ENCODE measurements at regions not wholly inside any gene's neighbourhood (a gene's known extent, or its start where the extent isn't known, plus 50 kb on each side); places are given as distances from the start of the nearest gene placed in this dataset.
"Not testable (repeated sequence)": the region's sequence is repeated elsewhere in the genome, so short reads cannot be mapped to it uniquely, and the experiment has no call there.

DNA sequence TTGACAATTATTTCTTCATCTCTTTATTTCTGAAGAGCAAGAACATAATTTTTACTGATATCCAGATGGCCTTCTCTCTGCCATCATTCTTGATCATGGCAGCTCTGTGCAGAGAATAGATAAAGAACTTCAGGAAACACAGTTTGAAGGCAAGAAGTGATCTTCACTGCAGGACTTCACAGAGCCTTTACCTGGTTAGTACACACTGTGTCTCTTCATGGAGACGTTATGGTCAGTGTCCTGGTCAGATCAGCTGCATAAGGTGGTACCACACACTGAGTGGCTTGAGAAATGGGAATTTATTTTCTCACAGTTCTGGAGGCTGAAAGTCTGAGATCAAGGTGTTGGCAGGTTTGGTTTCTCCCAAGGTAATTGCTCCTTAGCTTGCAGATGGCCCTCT is 129.5 kb downstream of the UTP18 start:
- no peak for DNase-seq

DNA sequence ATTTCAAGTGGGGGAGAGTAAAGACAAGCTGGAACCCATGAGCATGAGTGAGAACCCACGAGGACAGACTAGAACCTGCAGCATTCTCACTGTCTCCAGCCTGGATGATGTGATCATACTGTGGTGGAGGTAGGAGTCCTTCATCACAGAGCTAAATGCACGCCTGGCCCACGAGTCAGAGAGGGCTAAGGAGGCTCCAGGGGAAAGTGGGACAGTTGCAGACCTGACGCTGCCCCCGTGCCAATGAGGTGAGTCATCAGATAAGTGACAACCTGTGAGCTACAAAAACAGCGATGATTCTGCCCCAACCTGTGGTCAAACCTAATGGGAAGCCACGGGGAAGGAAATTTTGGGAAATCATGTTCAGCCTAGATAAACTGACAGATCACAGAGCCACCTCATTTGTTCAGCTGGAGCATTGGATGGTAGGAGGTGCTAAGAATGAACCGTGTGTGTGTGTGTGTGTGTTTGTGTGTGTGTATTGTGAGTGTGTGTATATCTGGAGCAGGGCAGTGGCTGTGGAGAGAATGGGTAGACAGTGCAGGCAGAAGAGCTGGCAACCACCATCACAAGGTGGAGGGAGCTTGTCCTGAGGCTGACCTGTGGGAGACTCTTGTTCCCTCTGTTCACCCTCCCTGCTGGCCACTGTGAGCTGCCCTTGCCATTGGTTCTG is 131.8 kb downstream of the UTP18 start:
- no peak for DNase-seq

DNA sequence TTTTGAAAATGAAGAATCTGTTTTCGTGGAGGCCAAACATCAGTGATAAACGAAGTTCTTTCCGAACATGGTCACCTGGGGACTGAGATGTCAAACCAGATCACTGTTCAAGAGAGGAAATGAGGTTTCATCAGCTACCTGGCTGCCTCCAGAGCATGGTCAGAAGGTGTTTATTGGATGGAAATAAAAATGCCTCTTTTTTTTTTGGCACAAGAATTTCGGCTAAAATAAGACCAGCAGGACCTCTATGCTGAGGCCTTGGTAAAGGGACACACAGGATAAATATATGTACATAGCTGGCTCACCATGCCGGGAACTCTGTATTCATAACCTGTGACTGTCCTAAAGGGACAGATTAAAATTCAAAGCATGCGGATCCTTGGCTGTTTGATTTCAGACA is 135.3 kb downstream of the UTP18 start:
- DNase-seq = no peak

DNA sequence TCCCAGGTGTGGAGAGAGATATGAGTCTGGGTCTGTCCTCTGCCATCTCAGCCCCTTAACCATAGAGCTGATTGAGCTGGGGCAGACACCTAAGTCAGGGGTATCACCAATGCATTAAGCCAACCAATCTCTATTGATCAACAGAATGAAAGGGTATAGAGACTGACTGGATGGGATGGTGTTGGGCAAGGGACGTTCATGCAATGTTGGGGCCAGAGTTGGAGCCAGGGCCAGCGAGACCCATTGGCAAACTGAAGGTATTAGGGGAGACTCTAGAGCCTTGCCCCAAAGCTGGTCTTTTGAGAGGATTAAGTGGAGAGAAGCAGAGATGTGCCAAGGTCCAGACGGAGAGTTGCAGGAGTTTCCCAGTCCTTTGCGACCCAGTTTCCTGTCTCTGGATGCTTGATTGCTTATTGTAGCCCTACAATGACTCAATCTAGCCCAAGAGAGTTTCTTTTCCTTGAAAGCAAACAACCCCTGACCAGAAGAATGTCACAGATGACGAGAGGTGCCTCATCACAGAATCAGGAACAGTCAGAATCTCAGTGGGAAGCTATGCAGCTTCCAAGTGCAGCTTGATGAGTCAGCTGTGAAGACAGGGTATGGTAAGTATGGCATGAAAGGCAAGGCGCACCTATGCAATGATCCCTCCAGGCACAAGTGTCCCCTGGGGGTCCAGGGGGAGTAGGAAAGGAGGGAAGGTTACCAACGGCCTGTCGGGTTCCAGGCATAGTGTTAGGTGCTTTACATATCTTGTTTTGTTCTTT is 137.2 kb downstream of the UTP18 start:
- no peak for DNase-seq

DNA sequence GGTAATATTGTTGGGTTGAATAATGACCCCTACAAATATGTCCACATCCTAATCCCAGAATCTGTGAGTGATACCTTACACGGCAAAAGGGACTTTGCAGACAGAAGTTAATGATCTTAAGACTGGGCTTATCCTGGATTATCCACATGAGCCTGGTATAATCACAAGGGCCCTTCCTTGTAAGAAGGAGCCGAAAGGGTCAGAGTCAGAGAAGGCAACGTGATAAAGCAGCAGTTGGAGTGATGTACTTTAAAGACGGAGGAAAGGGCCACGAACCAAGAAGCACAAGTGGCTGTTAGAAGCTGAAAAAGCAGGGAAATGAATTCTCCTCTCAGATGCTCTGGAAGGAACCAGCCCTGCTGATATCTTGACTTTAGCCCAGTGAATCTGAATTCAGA is 137.8 kb downstream of the UTP18 start:
- DNase-seq = no peak

DNA sequence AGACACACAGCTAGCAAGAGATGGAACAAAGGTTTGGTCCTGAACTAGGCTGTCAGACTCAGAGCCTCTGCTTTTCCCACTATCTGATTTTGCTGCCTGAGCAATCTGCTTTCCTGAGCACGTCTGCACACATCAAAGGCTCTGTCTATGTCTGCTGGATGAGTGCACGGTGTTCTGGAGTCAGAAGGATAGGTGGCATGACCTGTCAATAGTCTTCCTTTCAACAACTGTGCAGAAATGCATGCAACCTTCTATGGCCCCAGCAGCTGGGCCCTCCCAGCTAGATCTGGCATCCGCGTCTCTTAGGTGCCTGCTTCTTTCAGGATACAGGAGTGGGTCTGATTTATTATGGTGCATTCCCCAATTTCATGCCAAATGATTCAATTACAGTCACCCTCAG is 138.3 kb downstream of the UTP18 start:
- no peak for DNase-seq

DNA sequence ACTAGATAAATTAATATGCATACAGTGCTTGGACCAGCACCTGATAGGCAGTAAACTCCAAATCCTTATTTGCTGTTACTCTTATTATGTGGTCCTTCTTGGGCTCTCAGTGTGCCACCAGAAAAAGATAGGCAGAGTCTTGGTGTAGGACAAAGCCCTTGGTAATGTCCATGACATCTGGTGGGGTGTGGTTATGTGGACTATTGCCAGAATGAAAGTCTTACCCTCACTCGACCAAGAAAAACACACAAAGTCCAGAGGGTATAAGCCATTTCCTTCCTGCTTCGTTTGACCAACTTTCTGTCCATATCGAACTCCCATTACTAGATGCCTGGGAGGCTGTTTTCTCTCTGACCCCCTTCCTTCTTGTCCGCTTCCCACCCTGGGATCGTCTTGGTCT is 140.9 kb downstream of the UTP18 start:
- no peak for DNase-seq

DNA sequence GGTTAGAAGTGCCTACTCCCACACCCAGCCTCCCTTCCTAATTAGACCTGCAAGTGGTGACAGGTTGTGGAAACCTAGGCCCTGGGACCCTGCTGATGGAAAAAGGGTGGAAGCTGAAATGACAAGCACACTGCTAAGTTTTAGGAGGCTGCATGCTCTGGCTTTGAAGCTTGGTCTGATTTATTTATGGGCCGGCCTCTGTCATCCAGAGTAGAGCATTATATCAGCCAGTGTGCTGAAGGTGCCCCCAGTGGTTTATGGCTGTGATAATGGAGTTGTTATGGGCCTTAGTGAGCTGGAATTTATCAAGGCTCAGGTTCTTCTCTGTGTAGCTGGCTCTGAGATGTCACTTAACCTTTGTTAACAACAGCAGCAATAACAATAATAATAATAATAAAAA is 142.6 kb downstream of the UTP18 start:
- no peak for DNase-seq

DNA sequence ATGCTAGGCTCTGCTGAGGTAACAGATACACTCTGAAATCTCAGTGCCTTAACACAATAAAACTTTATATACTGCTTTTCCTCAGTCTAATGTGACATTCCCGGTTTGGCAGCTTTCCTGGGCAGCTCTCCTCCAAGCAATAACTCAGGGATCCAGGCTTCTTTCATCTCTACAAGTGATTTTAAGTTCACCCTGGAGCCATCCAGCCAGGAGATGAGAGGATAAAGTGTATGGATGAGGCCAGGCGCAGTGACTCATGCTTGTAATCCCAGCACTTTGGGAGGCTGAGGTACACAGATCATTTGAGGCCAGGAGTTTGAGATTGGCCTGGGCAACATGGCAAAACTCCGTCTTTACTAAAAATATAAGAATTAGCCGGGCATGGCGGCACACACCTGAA is 147.2 kb downstream of the UTP18 start:
- DNase-seq = no peak

DNA sequence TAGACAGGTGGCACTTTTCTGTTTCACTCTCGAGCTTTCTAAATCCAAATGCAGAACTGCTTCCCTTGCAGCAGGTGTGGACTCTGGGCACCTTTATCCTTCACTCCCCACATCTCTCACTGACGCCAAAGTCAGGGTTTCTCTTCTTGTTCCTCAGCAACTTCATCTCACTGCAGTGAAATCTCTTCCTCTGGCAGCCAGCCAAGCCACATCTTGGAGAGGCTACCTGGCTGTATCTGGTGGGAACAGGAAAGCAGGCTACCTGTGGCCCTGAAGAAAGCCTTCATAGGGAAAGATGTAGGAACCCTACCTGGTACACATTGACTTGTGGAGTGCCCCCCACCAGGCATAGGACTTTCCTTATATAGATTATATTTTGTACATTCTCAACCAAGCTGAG is 159.1 kb downstream of the UTP18 start:
- no peak for DNase-seq

DNA sequence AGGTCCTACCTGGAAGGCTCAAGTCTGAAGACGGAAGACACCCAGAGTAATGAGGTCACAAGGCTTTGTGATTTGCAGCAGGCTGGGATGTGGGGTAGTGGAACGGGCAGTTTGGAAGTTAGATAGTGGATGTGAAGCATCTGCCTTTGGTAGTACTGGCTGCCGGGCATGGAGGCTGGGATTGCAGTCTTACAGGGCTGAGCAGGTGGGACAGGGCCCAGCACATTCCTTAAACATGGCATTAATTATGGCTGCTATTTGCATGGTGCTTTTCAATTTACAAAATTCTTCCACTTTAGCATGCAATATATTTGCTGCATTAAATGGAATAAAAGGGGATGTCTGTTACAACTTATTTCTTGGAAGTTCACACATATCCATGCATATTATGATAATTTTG is 161.2 kb downstream of the UTP18 start:
- no peak for DNase-seq

DNA sequence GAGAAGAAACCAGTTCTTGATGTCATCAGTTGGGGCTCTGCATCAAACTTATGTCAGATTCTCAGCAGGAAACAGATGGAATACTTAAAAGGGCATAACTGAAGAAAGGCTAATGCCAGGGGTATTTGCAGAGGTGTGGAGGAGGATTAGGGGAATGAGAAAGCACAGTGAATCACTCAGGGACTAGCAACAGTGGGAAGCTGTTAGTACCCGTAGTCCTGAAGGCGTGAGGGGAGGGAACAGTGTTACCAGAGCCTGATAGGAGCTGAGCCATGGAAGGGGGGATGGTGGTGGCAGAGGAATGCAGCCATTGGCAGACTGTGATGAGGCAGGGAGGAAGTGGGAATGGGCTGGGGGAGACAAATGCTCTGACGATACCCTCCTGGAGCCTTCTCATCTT is 162.3 kb downstream of the UTP18 start:
- no peak for DNase-seq

DNA sequence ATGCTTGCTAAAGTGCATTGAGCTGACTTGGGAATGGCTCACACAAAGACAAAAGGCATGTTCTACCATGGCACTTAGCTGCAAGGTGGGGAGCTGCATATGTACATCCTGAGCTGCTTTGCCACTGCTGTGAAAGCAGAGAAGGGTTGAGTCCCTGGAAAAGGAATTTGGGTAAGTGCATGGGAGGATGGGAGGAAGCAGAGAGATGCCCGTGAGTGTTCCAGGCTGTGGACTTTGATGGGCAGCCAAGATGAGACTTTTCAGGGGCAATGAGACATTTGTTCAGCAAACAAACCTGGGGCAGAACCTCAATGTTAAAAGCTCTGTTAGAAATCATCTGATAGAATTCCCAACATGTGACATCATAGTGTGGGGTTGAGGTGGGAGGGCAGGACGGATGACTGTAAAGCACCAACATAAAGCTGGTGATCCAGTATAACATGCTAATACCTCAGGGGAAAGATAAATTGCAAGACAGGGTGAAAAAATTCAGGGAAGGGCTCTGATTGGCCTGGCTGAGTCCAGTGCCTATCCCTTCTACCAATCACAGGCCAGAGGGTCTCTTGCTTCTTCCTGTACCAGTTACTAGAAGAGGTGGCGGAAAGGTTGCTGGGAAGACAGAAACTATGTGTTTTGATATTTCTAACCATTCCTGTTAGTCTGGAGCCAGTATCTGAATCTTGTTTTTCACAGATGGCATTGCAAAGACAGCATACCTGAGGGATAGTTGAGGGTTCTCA is 163.2 kb downstream of the UTP18 start:
- DNase-seq = no peak

DNA sequence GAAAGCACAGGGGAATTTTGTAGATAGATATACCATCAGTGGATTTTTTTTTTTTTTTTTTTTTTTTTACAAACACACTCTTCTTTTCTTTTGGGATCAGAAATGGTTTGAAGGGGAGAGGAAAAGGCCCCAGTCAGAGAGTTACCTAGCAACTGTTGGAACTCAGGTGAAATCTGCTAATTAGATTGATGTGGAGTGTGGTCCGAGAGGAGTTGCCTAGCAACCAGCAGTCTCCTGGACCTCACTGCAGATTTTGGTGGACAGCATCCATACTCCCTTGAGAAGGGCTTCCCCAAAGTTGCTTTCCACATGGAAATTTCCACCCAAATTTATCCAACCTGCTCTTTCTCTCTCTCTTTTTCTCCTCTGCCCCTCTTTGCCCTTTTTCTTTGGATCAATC is 165.4 kb downstream of the UTP18 start:
- DNase-seq = no peak

DNA sequence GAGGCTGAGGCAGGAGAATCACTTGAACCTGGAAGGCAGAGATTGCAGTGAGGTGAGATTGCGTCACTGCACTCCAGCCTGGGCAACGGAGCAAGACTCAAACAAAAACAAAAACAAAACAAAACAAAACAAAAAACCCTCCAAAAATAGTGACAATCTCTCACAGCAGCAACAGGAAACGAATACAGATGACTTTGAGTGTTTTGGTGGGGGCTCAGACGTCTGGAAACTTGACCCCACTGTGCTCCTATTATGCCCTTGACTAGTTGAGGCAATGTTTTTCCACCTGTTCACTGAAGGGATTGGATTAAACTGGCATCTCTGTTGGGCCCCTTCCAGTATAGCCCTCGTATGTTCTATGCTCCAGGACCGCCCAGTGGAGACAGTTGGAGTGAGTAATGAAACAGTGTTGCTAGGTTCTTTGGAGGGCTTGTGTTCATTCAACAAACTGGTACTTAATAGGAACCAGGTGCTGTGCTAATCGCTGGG is 167.0 kb downstream of the UTP18 start:
- no peak for DNase-seq

DNA sequence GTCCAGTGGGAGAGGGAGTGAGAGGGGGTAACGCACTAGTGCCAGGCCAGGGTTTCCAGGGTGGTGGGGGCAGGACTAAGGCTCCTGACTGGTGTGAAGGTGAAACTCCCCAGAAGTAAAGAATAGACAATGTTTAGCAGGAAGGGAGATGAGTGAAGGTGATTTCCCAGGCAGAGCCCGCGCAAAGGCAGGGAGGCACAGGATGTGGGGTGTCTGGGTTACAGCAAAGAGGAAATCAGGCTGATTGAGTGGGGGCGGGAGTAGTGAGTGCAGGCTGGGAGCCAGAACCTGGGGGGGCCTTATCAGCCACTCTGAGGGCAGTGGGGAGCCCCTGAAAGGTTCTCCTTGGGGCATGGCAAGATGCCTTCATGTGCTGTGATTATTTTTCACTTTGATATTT is 167.5 kb downstream of the UTP18 start:
- DNase-seq = no peak

DNA sequence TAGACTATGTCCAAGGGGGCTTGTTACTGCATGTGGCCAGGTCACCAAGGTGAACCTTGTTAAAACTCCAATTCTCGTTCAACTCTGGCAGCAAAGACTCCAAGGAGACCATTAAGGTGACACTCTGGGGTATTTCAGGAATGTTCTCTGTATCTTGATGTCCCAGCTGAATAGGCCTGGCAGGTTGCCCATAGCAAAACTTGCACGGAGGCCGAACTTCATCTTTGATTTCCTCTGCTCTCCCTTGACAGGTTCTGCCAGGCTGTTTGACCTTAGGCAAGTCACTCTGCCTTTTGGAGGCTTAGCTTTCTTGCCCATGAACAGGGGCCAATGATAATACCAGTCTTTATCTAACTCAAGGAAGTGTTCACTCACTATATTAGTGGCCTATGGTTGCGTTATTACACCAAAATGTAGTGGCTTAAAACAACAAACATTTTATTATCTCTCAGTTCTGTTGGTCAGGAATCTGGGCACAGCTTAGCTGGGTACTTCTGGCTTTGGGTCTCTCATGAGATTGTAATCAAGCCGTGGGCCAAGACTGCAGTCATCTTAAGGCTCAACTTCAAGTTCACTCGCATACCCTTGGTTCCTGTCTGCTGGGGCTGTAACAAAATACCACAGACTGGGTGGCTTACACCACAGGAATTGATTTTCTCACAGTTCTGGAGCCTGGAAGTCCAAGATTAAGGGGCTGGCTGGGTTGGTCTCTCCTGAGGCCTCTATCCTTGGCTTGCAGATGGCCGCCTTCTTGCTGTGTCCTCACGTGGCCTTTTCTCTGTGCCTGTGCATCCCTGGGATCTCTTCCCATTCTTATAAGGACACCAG is 168.5 kb downstream of the UTP18 start:
- no peak for DNase-seq

DNA sequence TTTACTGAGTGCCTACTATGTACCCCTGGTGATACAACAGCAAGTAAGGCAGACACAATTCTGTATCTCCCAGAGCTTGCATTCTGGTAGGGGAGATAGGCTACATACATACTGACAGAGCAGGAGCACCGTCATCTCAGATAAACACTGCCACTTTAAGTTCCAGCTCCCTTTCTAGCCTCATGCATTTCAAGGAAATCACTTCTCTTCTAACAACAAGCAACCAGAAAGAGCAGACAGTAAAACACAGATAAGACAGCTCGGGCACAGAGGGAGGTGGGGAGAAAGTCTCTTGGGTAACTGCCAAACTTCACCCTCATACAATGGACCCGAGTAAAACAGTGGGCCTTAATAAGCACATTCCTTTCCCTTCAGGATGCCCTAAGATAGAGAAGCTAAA is 169.6 kb downstream of the UTP18 start:
- DNase-seq = not testable (repeated sequence)

DNA sequence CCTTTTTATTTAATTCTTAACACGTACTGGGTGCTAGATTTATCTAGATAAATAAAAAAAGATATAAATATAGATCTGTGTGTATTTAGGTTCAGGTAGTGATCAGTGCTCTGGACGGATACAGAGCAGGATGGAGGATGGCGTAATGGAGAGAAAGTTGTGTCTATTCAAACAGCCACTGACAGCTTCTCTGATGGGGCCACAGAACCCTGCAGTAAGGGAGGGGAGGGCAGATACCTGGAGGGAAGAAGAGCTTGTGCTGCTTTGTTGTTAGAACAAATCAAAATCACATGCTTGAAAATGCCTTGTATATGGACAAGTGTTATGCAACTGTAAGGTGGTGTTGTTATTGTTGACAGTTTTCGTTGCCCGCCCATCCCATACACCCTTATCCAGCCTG is 170.2 kb downstream of the UTP18 start:
- no peak for DNase-seq

DNA sequence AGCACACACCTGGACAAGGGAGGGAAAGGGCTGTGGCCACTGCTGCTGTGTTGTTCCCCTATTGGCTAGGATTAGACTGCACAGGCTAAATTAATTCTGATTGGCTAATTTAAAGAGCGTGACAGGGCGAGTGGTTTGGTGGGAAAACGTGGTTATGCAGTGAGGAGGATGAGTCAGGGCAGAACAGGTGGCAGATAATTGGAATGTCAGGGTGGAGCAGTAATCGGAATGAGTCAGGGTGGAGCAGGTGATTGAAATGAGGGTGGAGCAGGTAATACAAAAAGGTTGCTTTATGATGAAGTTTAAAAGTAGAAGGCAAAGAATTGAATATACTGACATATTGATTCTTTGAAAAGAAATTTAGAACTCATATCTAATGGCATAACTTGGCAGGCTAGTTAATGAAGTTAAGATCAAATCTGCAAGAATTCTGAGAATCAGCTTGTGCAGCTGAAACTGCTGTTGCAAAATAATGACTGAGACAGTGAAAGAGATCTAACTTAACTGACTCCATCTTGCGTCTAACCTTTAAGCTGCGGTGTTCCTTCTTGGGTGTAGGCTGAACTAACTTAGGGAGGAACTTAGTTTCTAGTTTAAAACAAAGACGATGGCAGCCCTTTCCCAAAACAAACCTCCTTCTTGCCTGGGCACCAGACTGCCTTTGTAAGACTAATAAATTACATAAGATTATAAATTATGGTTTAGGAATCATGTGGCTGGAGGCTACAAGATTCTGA is 174.3 kb downstream of the UTP18 start:
- DNase-seq = no peak

DNA sequence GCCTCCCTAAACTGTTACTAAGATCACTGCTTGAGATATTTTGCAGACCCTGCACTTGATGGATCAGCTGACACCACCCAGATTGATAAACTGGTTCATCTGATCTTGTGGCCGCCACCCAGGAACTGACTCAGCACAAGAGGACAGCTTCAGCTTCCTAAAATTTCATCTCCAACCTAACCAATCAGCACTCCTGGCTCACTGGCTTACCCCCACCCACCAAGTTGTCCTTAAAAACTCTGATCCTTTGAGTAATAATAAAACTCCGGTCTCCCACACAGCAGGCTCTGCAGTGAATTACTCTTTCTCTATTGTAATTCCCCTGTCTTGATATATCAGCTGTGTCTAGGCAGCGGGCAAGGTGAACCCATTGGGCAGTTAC is 174.8 kb downstream of the UTP18 start:
- peak; percentile 62 to 75 for DNase-seq

DNA sequence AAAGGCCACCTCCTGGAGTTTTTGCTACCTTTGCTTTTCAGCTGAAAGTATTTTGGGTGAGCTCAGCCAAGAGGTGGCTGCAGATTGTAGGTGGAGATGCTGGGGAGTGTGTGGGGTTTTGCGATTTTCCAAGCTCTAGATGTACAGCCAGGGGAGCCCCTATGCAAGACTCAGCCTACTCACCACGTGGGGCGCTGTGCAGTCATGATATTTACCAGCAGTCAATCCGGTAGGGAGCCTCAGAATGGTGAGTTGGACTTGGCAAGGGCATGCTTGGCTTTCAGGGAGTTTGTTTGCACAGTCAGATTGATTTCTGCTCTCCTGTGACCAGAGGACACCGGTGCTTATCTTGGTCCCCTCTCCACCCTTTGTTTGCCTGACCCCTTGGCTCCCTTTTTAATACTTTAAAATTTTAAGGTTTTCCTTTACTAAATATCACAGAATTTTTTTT is 175.3 kb downstream of the UTP18 start:
- peak; percentile 22 to 39 for DNase-seq

Data from inflammatory macrophage treated with lipopolysaccharide for 1 hour (primary cell).